IPS-NIHi7 (cell line): ENCODE measurements at regions not wholly inside any gene's neighbourhood (a gene's known extent, or its start where the extent isn't known, plus 50 kb on each side); places are given as distances from the start of the nearest gene placed in this dataset.
"Not testable (repeated sequence)": the region's sequence is repeated elsewhere in the genome, so short reads cannot be mapped to it uniquely, and the experiment has no call there.

Experiments
- DNase-seq: peaks from one replicate; pipeline ENCODE4 v3.0.0; 2012; ENCODE audit warnings: mixed read lengths; ENCODE audit errors: extremely low spot score

DNA sequence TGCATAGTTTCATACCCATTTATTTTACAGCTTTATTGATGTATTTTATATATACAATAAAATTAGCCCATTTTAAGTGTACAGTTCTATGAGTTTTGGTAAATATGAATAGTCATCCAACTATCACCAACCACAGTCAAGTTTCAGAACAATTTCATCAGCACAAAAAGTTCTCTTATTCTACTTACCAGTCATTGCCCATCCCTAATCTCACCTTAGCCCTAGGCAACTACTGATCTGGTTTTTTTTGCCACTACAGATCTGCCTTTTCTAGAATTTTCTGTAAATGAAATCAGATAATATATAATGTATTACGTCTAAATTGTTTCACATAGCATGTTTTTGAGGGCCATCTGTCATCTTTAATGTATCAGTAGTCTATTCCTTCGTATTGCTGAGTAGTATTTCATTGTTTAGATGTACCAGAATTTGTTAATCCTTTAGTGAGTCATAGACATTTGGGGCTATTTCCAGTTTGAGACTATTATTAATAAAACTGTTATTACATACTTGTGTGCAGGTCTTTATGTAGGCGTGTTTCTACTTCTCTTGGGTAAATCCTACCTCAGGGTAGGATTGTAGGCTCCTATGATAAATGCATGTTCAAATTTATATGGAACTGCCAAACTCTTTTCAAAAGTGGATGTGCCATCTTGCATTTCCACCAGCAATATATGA lies 198.5 kb upstream of the ADAMTSL1 start:
- no peak for DNase-seq

DNA sequence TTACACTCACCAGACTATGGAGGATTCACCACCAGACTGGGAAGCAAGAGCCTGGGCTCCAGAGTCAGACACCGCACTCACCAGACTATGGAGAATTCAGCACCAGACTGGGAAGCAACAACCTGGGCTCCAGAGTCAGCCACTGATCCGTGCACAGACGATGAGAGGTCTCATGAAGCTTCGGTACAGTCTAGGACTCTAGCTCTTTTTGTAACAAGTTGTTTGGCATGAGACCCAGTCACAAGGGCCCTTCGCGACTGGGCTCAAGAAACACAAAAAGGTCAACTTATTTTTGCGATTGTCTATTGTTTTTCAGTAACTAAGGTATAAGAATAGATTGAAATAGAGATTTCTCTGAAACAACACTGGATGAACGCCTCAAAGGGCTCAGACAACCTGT lies 192.7 kb upstream of the ADAMTSL1 start:
- no peak for DNase-seq

- no peak for DNase-seq
These were observed 179.7 kb upstream of the ADAMTSL1 start for GRCh38 chr9:18294229-18294628.

DNA sequence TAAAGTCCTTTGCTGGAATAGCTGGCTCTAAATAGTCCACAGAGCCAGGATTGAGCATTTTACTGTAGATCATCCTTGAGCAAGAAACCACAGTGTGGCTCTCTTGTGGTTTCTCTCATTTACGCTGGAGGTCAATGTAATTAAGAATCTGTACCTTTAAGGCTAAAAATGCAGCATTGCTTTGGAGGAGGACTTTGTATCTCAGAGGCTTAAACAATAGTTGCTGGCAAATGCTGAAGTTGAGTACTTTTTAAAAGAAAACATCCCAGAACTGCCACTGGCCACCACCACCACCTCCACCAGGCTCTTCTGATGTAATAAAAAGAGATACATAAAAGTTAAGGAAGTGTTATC lies 177.3 kb upstream of the ADAMTSL1 start:
- no peak for DNase-seq

GRCh38 chr9:18297056-18297841 lies 176.7 kb upstream of the ADAMTSL1 start:
- peak; percentile 71 for DNase-seq

DNA sequence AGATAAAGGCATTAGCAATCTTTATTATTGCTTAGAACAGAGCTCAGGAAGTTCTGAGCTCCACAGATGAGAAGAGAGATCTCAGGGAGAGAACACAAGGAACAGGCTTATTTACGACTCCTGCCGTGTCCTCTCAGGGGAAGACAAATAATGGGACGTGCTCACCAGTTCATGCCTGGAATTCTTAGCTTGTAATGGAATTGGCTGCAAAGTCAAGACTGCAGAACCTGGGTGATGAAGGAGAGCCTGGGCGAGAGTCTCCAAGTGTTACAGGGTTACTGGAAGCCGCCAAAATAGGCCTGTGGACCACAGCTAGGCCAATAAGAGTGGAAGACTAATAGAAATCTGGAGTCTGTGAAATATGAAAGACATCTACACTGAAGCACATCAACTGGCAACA lies 174.5 kb upstream of the ADAMTSL1 start:
- no peak for DNase-seq

DNA sequence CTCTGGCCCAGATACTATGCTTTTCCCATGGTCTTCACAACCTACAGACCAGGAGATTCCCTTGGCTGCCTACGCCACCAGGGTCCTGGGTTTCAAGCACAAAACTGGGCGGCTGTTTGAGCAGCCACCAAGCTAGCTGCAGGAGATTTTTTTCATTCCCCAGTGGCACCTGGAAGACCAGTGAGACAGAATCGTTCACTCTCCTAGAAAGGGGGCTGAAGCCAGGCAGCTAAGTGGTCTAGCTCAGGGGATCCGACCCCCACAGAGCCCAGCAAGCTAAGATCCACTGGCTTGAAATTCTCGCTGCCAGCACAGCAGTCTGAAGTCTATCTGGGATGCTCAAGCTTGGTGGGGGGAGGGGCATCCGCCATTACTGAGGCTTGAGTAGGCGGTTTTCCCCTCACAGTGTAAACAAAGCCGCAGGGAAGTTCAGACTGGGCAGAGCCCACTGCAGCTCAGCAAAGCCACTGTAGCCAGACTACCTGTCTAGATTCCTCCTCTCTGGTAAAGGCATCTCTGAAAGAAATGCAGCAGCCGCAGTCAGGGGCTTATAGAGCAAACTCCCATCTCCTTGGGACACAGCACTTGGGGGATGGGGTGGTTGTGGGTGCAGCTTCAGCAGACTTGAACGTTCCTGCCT lies 168.7 kb upstream of the ADAMTSL1 start:
- not testable (repeated sequence) for DNase-seq

GRCh38 chr9:18314316-18314715 lies 159.6 kb upstream of the ADAMTSL1 start:
- DNase-seq = no peak

DNA sequence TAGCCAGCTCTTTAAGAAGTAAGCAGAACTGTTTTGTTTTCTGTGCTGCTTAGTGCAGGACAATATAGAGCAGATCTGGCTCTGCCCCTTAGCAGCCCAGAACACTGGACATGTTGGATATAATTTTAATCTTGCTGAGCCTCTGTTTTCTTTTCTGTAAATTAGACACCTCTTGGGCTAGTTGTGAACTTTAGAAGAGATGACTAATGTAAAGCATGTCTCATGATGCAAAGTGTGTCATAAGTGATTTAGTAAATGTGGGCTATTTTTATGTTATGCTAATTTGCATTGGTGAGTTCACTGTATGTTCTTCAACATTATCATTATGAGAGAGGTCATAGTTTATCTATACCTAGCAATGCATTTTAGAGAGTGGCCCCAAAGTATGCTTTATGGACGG lies 156.1 kb upstream of the ADAMTSL1 start:
- no peak for DNase-seq

GRCh38 chr9:18319918-18320445 lies 154.0 kb upstream of the ADAMTSL1 start:
- DNase-seq = no peak

DNA sequence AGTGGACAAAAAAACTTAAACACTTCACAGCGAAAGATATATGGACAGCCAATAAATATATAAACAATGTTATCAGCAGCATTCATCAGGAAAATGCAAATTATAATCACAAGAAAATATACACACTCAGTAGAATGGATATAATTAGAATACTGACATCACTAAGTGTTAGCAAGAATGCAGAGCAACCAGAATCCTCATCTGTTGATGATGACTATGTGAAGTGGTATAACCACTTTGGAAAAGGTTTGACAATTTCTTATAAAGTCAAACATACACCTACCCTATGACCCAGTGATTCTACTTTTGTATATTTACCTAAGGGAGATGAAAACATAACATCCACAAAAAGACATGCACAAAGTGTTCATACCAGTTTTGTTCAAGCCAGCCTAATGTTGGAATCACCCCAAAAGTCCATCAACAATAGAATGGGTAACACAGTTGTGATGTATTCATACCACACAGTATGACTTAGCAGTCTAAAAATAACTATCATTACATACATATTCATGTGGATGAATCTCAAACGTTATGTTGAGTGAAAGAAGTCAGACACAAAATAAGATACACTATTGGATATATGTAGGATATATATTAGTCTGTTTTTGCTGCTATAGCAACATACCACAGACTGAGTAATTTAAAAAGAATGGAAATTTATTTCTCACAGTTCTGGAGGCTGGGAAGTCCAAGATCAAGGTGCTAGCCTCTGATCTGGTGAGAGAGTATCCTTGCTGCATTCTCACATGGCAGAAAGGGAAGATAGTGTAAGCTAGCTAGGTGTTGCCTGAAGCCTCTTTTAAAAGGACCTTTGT lies 148.8 kb upstream of the ADAMTSL1 start:
- no peak for DNase-seq

- DNase-seq = not testable (repeated sequence)
These were observed 148.3 kb upstream of the ADAMTSL1 start for GRCh38 chr9:18325746-18326011.

DNA sequence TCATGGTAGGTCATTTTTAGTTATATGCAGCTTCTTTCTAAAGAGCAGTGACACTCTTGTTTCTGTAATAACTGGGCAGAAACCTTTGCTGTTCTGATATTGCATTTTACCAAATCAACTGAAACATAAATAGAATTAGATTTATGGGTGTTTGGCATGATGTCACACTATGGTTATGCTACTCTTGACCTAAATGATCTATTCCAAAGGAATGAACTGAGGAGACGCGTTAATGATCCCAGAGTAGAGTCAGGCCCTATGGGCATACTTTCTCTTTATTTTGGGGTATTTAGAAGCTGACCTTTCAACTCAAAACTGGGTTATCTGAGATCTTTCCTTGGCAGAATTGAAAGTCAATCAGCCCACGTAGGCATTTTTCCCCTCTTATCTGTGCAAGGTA lies 146.8 kb upstream of the ADAMTSL1 start:
- DNase-seq = no peak

DNA sequence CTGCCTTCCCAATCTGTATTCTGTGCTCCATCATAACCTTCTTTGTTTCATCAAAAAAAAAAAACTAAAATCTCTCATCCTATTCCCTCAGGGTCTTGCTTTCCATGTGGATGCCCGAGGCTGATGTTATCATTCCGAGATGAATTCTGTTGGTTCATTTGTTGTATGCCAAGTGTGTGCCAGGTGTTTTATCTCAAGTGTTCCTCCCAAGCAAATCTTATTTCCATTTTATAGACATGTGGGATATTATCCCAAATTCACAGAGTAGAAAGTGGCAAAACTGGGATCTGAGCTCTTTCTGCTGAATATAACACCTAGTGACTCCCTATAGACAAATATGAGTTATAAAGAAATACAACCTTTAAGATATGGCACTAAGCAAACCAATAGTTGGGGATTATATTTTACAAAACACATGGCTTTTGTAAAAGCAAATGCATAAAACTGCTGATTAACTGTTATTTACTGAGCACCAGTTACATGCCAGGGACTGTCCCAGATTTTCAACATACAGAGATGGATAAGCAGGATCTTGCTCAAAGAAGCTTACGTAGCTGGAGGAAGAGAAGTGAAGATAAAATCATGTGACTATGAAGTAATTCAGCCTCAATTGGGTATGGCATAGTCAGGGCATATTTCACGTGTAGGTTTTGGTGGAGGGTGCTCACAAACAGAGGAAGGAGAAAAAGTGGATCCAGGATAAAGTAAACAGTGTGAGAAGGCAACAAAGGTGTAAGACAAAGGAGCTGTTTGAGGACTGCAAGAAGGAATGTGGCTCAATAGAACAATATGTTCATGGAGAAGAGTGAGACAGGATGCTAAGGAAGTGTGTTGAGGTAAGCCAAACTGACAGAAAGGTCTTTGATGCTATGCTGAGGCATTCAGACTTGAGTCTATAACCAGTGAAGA lies 143.3 kb upstream of the ADAMTSL1 start:
- DNase-seq = no peak

DNA sequence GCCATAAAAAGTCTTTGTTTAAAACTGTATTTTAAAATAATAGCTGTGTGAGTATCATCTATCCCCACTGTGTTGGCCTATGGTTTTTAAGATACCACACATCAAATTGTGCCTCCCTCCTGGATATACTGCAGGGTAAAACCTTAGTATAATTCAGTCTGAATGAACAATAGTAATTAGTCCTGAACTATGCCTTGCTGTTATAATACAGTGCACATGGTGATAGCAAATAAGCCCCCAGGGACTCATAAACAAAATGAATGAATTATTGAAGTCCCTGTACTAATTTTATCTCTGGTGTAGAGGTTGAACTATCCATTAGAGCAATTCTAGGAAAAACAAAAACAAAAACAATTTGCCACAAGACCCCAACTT lies 142.7 kb upstream of the ADAMTSL1 start:
- DNase-seq = no peak

DNA sequence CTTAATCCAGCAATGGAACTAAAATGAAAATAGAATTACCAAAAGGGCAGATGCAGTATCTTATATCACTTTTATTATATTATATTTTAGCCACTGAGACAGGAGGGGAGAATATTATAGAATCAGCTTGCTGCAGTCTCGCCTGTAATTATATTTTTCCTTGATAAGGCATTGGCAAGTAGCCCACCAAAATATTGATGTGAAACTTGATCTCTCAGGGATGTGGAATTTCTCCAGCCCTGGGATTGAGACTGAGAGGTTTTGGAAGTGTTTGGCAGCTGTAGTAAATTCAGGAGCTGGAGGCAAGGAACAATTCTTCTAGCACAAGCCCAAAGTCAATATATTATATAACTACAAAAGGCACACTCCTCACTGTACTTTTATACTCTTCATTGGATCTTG lies 142.1 kb upstream of the ADAMTSL1 start:
- DNase-seq = no peak

GRCh38 chr9:18333157-18333556 lies 140.8 kb upstream of the ADAMTSL1 start:
- no peak for DNase-seq

- DNase-seq = no peak
These were observed 138.1 kb upstream of the ADAMTSL1 start for GRCh38 chr9:18335825-18336224.

GRCh38 chr9:18338042-18338441 lies 135.9 kb upstream of the ADAMTSL1 start:
- no peak for DNase-seq

DNA sequence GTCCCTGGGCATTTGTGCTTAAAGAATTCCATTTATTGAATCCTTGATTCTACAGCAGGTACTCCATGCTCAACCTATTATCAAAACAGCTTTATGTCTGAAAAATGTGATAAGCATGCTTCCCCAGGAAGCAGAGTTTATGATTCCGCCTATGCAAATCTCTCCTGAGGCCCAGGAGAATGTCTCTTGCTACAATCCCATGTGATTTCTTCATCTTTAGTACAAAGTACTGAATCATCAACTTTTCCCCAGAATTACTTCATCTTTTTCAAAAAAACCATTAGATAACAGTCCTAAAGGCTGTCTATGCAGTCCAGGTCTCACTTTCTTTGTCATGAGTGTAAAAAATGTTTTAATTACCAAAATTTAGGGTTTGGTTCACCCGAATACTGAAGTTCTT lies 130.2 kb upstream of the ADAMTSL1 start:
- DNase-seq = no peak

- DNase-seq = no peak
These were observed 127.2 kb upstream of the ADAMTSL1 start for GRCh38 chr9:18346745-18347144.
